ENCODE measurements at regions not wholly inside any gene's neighbourhood (a gene's known extent, or its start where the extent isn't known, plus 50 kb on each side); places are given as distances from the start of the nearest gene placed in this dataset.

GRCh38 chr3:22485954-22486353 lies 717.2 kb upstream of the UBE2E2 start:
- no peak for TF ChIP-seq POLR2AphosphoS5 (IDR thresholded peaks at IDR 0.05; ENCODE audit: borderline replicate concordance, low read depth, low read length)
- TF ChIP-seq EZH2 (IDR thresholded peaks at IDR 0.05), result no peak

Measured in SK-N-MC (cell line).